K562 (cell line): ENCODE measurements at regions not wholly inside any gene's neighbourhood (a gene's known extent, or its start where the extent isn't known, plus 50 kb on each side); places are given as distances from the start of the nearest gene placed in this dataset.

Source experiments
- ATAC-seq: fragments of 200-7000 bp; cut with Tn5 transposase; 3 replicates; pipeline ENCODE4 v1.9.1; 2020; ENCODE audit warnings: moderate library complexity
- BruUV-seq: library from RNA; stranded (reverse); fragments of 400-500 nt; replicated peaks from 2 replicates; lab custom pipeline; 2021; lab: Mats Ljungman, UMichigan
- CTCF ChIA-PET: fragments of 300-600 bp; formaldehyde crosslinking; extraction: SDS; loops from one replicate; lab custom pipeline; 2021; ENCODE audit warnings: low intra/inter-chr PET ratio; lab: Yijun Ruan, JAX
- POLR2A ChIA-PET: fragments of 300-600, 350-650 bp; sonication (Branson Sonifier 250); formaldehyde crosslinking; extraction: SDS; loops from one replicate; lab custom pipeline; 2021; ENCODE audit warnings: antibody characterized with exemption, inconsistent platforms; lab: Yijun Ruan, JAX
- DNase-seq, 4 experiments: peaks; one replicate each; pipeline versions ENCODE4 v3.0.0 to v3.0.0-alpha.2; 2011 to 2018; ENCODE audit warnings: low spot score in 3 of 4, mixed read lengths in 3 of 4; ENCODE audit errors: extremely low read depth in 1 of 4
- FAIRE-seq: peaks from 2 replicates; lab custom pipeline; 2011; peaks lifted over from hg19 to GRCh38; lab: Jason Lieb, UNC
- H2AFZ ChIP-seq: 2 replicates; pipeline ENCODE4 v1.6.0; 2011; ENCODE audit warnings: low read depth, low read length, control low read depth, inconsistent platforms
- H3K27ac ChIP-seq: fragments of 200-600 bp; 3 replicates; pipeline ENCODE4 v1.8.0; 2011; ENCODE audit warnings: low read depth, mild to moderate bottlenecking, control low read depth, inconsistent platforms, low read length, moderate library complexity, mixed read lengths; ENCODE audit errors: extremely low read depth
- H3K27me3 ChIP-seq, 2 experiments: fragments of 300-600 bp in 1 of 2; 2 replicates in 1 of 2; 3 replicates in 1 of 2; pipeline versions ENCODE4 v1.6.0 to v1.8.0; 2011; ENCODE audit warnings: inconsistent platforms in 2 of 2, low read length in 2 of 2, mild to moderate bottlenecking in 1 of 2, mixed read lengths in 1 of 2, moderate library complexity in 1 of 2; ENCODE audit not compliant: control insufficient read depth in 2 of 2, insufficient read depth in 2 of 2
- H3K36me3 ChIP-seq: fragments of 300-600 bp; 3 replicates; pipeline ENCODE4 v1.8.0; 2011; ENCODE audit warnings: mild to moderate bottlenecking, low read length, inconsistent platforms; ENCODE audit not compliant: control insufficient read depth, insufficient read depth
- H3K4me1 ChIP-seq, 2 experiments: fragments of 200-600 bp in 1 of 2; replicated peaks in 1 of 2; 2 replicates in 1 of 2; 3 replicates in 1 of 2; pipeline versions ENCODE4 v1.5.1 to v1.8.0; 2011; ENCODE audit warnings: inconsistent platforms in 2 of 2, low read length in 2 of 2, mild to moderate bottlenecking in 1 of 2, mixed read lengths in 1 of 2, moderate library complexity in 1 of 2; ENCODE audit not compliant: control insufficient read depth in 2 of 2, insufficient read depth in 2 of 2
- H3K4me2 ChIP-seq: 2 replicates; pipeline ENCODE4 v1.6.1; 2011; ENCODE audit warnings: low read length, control low read depth, inconsistent platforms, mixed read lengths; ENCODE audit not compliant: insufficient read depth
- H3K4me3 ChIP-seq: fragments of 200-600 bp; sonication (generic), shearing (Covaris generic); 2 replicates; pipeline ENCODE4 v1.5.1; 2016; ENCODE audit warnings: control low read depth, inconsistent platforms
- H3K79me2 ChIP-seq: fragments of 200-600 bp; 3 replicates; pipeline ENCODE4 v1.8.0; 2011; ENCODE audit warnings: low read length, inconsistent platforms; ENCODE audit not compliant: control insufficient read depth, insufficient read depth
- H3K9ac ChIP-seq, 2 experiments: 2 replicates each; pipeline versions ENCODE4 v1.6.0 to v1.6.1; 2011; ENCODE audit warnings: low read depth in 2 of 2, low read length in 2 of 2, control low read depth in 1 of 2, inconsistent platforms in 1 of 2, mild to moderate bottlenecking in 1 of 2, mixed read lengths in 1 of 2; ENCODE audit not compliant: insufficient read depth in 1 of 2
- H3K9me1 ChIP-seq: one replicate; pipeline ENCODE4 v1.6.0; 2011; ENCODE audit warnings: inconsistent platforms, mild to moderate bottlenecking, low read length, moderate library complexity; ENCODE audit not compliant: control insufficient read depth, insufficient read depth
- H3K9me3 ChIP-seq: replicated peaks from 2 replicates; pipeline ENCODE4 v1.5.1; 2011; ENCODE audit warnings: low read depth, low read length, inconsistent platforms; ENCODE audit not compliant: control insufficient read depth, insufficient read depth
- H4K20me1 ChIP-seq: replicated peaks from 2 replicates; pipeline ENCODE4 v1.6.1; 2011; ENCODE audit warnings: low read length, inconsistent platforms, mixed read lengths; ENCODE audit not compliant: control insufficient read depth, insufficient read depth
- EGR1 ChIP-seq: fragments of 450-650 bp; conservative IDR thresholded peaks from 2 replicates; pipeline ENCODE4 v1.6.1; 2017; ENCODE audit warnings: mild to moderate bottlenecking
- MEF2A ChIP-seq: IDR thresholded peaks from 2 replicates; pipeline ENCODE4 v1.6.1; 2011; ENCODE audit warnings: low read depth, mild to moderate bottlenecking, low read length, moderate library complexity; ENCODE audit not compliant: control insufficient read depth
- ZKSCAN1 ChIP-seq: fragments of 150-350 bp; IDR thresholded peaks from 2 replicates; pipeline ENCODE4 v1.6.1; 2016; ENCODE audit warnings: low read depth, low read length
- WGBS: fragments of 100-300 bp; shearing (Covaris generic); methylation state at CpG from one replicate; pipeline ENCODE4 v1.1.6; 2016; ENCODE audit warnings: low coverage, mixed read lengths; ENCODE audit not compliant: insufficient coverage; ENCODE audit errors: missing lambda C conversion rate; 5-methylcytosine and 5-hydroxymethylcytosine counted together
- in situ Hi-C: fragments of 300-500 bp; cut with MboI; formaldehyde crosslinking; loops from 4 replicates; pipeline ENCODE4 v1.15.0; 2018; ENCODE audit warnings: inconsistent platforms, mixed read lengths
- intact Hi-C: fragments of 100-400 bp; cut with micrococcal nuclease; formaldehyde crosslinking; loops from 2 replicates; pipeline ENCODE4 v1.14.2; 2022
- TF ChIP-seq, protein P1 (sequence below): fragments of 150-350 bp; IDR thresholded peaks from 2 replicates; pipeline ENCODE4 v1.6.1; 2014; ENCODE audit warnings: low read depth, mild to moderate bottlenecking, low read length, borderline replicate concordance
- TF ChIP-seq, protein P2 (sequence below): sonication (generic); formaldehyde crosslinking; IDR thresholded peaks from 2 replicates; pipeline ENCODE4 v1.8.0; 2022; ENCODE audit warnings: mild to moderate bottlenecking, low read depth, missing genetic modification reagents
- TF ChIP-seq, protein P3 (sequence below): sonication (generic); formaldehyde crosslinking; IDR thresholded peaks from 2 replicates; pipeline ENCODE4 v1.8.1; 2023; ENCODE audit warnings: missing genetic modification reagents, mild to moderate bottlenecking, borderline replicate concordance
- TF ChIP-seq, protein P4 (sequence below): fragments of 450-650 bp; IDR thresholded peaks from 2 replicates; pipeline ENCODE4 v1.7.1; 2018; ENCODE audit warnings: mild to moderate bottlenecking, low read depth; ENCODE audit not compliant: partially characterized antibody
- TF ChIP-seq, protein P5 (sequence below): sonication (generic); formaldehyde crosslinking; IDR thresholded peaks from 2 replicates; pipeline ENCODE4 v1.8.1; 2022; ENCODE audit warnings: missing genetic modification reagents

DNA sequence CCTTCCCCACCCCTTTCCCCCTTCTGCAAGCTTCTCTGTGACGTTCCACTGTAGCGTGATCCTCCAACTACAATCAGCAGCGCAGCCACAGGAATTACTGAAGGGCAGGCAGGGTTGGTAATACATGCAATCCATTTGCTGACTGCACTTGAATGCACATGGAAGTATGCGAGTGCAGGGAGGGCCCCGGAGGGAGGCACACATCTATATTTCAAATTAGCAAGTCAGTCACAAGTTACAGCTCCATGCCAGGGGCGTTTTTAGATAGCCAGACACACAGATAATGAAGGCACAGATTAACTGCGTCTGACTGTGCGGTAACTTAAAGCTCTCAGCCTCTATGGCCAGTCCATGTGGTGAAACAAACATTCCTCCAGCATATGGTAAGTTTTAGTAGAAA lies 209.2 kb upstream of the GATA6 start:
- no peak overlapping the region for H3K27ac ChIP-seq
- intact Hi-C loops (no loop called here), in situ Hi-C loops (no loop called here)
- no peaks in the 10 kb centered on the region for H3K9me3 ChIP-seq
- no peak for FAIRE-seq
- no peak overlapping the region for H2AFZ ChIP-seq
- ATAC-seq = no peak
- POLR2A ChIA-PET = interaction anchor here (1.2 to 1.5 kb wide), 2 partner anchors 11 to 16 kb away, joined by 3 read pairs; no protein-coding TSS in a partner anchor
- peaks cover 15 to 19% of the 10 kb centered on the region in 2 experiments; a peak in 4 of 5 replicates for H3K27me3 ChIP-seq
- 2% methylated on average over 8 of the region's 8 CpGs for WGBS
- 0 out of 2 replicates have a peak, but pooled peaks cover 5% of the 10 kb centered on the region for H4K20me1 ChIP-seq
- H3K4me1 ChIP-seq = no peaks in the 10 kb centered on the region
- H3K79me2 ChIP-seq = no peaks in the 10 kb centered on the region
- no peaks in the 10 kb centered on the region for H3K36me3 ChIP-seq
- H3K9me1 ChIP-seq = no peaks in the 10 kb centered on the region
- no peak overlapping the region for H3K4me3 ChIP-seq
- no peak overlapping the region for H3K9ac ChIP-seq
- no peak for DNase-seq
- CTCF ChIA-PET = no interaction called here
- BruUV-seq = no TSS peak
- H3K4me2 ChIP-seq = no peak overlapping the region
- TF ChIP-seq, protein P1, sequence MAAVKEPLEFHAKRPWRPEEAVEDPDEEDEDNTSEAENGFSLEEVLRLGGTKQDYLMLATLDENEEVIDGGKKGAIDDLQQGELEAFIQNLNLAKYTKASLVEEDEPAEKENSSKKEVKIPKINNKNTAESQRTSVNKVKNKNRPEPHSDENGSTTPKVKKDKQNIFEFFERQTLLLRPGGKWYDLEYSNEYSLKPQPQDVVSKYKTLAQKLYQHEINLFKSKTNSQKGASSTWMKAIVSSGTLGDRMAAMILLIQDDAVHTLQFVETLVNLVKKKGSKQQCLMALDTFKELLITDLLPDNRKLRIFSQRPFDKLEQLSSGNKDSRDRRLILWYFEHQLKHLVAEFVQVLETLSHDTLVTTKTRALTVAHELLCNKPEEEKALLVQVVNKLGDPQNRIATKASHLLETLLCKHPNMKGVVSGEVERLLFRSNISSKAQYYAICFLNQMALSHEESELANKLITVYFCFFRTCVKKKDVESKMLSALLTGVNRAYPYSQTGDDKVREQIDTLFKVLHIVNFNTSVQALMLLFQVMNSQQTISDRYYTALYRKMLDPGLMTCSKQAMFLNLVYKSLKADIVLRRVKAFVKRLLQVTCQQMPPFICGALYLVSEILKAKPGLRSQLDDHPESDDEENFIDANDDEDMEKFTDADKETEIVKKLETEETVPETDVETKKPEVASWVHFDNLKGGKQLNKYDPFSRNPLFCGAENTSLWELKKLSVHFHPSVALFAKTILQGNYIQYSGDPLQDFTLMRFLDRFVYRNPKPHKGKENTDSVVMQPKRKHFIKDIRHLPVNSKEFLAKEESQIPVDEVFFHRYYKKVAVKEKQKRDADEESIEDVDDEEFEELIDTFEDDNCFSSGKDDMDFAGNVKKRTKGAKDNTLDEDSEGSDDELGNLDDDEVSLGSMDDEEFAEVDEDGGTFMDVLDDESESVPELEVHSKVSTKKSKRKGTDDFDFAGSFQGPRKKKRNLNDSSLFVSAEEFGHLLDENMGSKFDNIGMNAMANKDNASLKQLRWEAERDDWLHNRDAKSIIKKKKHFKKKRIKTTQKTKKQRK = no peak
- TF ChIP-seq, protein P2, sequence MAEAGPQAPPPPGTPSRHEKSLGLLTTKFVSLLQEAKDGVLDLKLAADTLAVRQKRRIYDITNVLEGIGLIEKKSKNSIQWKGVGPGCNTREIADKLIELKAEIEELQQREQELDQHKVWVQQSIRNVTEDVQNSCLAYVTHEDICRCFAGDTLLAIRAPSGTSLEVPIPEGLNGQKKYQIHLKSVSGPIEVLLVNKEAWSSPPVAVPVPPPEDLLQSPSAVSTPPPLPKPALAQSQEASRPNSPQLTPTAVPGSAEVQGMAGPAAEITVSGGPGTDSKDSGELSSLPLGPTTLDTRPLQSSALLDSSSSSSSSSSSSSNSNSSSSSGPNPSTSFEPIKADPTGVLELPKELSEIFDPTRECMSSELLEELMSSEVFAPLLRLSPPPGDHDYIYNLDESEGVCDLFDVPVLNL = no peak
- TF ChIP-seq, protein P3, sequence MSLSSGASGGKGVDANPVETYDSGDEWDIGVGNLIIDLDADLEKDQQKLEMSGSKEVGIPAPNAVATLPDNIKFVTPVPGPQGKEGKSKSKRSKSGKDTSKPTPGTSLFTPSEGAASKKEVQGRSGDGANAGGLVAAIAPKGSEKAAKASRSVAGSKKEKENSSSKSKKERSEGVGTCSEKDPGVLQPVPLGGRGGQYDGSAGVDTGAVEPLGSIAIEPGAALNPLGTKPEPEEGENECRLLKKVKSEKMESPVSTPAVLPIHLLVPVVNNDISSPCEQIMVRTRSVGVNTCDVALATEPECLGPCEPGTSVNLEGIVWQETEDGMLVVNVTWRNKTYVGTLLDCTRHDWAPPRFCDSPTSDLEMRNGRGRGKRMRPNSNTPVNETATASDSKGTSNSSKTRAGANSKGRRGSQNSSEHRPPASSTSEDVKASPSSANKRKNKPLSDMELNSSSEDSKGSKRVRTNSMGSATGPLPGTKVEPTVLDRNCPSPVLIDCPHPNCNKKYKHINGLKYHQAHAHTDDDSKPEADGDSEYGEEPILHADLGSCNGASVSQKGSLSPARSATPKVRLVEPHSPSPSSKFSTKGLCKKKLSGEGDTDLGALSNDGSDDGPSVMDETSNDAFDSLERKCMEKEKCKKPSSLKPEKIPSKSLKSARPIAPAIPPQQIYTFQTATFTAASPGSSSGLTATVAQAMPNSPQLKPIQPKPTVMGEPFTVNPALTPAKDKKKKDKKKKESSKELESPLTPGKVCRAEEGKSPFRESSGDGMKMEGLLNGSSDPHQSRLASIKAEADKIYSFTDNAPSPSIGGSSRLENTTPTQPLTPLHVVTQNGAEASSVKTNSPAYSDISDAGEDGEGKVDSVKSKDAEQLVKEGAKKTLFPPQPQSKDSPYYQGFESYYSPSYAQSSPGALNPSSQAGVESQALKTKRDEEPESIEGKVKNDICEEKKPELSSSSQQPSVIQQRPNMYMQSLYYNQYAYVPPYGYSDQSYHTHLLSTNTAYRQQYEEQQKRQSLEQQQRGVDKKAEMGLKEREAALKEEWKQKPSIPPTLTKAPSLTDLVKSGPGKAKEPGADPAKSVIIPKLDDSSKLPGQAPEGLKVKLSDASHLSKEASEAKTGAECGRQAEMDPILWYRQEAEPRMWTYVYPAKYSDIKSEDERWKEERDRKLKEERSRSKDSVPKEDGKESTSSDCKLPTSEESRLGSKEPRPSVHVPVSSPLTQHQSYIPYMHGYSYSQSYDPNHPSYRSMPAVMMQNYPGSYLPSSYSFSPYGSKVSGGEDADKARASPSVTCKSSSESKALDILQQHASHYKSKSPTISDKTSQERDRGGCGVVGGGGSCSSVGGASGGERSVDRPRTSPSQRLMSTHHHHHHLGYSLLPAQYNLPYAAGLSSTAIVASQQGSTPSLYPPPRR = no peak
- TF ChIP-seq MEF2A (no peak), ZKSCAN1 (no peak), EGR1 (no peak)
- TF ChIP-seq, protein P4, sequence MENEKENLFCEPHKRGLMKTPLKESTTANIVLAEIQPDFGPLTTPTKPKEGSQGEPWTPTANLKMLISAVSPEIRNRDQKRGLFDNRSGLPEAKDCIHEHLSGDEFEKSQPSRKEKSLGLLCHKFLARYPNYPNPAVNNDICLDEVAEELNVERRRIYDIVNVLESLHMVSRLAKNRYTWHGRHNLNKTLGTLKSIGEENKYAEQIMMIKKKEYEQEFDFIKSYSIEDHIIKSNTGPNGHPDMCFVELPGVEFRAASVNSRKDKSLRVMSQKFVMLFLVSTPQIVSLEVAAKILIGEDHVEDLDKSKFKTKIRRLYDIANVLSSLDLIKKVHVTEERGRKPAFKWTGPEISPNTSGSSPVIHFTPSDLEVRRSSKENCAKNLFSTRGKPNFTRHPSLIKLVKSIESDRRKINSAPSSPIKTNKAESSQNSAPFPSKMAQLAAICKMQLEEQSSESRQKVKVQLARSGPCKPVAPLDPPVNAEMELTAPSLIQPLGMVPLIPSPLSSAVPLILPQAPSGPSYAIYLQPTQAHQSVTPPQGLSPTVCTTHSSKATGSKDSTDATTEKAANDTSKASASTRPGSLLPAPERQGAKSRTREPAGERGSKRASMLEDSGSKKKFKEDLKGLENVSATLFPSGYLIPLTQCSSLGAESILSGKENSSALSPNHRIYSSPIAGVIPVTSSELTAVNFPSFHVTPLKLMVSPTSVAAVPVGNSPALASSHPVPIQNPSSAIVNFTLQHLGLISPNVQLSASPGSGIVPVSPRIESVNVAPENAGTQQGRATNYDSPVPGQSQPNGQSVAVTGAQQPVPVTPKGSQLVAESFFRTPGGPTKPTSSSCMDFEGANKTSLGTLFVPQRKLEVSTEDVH = no peak
- TF ChIP-seq, protein P5, sequence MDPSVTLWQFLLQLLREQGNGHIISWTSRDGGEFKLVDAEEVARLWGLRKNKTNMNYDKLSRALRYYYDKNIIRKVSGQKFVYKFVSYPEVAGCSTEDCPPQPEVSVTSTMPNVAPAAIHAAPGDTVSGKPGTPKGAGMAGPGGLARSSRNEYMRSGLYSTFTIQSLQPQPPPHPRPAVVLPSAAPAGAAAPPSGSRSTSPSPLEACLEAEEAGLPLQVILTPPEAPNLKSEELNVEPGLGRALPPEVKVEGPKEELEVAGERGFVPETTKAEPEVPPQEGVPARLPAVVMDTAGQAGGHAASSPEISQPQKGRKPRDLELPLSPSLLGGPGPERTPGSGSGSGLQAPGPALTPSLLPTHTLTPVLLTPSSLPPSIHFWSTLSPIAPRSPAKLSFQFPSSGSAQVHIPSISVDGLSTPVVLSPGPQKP (CRISPR knock-in tag) = no peak
